NCI-H2029 (cell line): ENCODE measurements at regions not wholly inside any gene's neighbourhood (a gene's known extent, or its start where the extent isn't known, plus 50 kb on each side); places are given as distances from the start of the nearest gene placed in this dataset.
"Not testable (repeated sequence)": the region's sequence is repeated elsewhere in the genome, so short reads cannot be mapped to it uniquely, and the experiment has no call there.

Experiments
- DNase-seq: peaks from one replicate; lab custom pipeline; 2025; lab: John Stamatoyannopoulos, UW

DNA sequence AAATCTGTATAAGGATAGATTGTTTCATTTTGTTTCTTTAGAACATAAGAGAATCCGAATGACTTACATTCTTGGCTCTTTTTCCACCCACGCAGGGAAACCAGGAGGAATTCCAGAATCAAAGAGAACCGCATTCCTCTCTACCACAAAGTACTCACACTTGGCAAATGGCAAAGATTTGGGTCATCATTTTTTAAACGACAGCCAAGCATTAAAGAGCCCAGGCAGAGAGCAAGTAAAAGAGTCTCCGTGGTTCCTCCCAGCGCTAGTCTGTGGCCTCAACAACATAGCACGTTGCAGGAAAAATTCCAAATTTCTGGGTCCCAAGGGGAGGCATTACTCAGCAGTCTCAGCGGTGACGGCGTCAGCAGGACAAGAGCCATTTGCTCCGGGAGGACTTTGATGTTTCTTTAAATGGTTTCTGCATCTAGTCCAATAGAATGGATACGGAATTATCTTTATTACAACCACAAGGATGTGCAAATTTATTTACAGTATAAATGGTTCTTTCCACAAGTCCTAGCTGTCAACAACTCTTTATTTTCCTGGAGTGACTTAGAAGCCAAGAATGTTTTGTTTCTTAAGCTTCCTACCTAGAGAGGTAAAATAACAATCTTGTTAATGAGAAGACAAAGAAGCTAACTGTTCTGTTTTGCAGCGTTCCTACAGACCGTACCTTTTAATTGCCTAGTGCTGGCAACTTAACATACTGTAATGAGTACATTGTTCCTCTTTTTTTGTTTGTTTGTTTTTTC lies 232.5 kb downstream of the SKIDA1 start:
- DNase-seq: no peak

DNA sequence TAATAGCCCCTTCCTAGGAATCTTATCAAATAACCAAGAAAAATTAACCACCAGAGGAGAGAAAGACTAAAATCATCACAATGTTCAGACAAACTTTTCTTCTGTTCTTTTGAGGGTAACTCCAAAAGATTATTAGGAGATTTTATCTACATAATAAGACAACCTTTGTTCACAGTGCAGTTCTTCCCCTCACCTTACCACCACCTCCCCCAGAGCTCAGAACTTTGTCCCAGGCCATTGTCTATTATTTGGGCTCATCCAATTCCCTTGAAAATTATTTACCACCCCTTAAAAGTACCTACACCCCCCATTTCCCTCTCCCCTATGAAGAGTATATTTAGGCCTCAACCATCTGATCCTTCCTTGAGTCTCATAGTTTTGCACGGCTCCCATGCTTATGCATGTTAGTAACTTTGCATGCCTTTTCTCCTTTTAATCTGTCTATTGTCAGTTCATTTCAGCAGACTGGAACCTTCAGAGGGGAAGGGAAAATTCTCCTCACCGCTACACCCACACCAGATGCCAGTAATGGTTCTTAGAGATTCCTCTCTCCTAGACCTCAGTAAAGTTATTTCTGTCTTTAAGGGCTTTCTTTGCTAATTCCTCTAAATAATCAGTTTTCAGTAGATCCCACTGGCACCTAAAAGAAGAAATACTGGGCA lies 234.9 kb downstream of the SKIDA1 start:
- DNase-seq: no peak

DNA sequence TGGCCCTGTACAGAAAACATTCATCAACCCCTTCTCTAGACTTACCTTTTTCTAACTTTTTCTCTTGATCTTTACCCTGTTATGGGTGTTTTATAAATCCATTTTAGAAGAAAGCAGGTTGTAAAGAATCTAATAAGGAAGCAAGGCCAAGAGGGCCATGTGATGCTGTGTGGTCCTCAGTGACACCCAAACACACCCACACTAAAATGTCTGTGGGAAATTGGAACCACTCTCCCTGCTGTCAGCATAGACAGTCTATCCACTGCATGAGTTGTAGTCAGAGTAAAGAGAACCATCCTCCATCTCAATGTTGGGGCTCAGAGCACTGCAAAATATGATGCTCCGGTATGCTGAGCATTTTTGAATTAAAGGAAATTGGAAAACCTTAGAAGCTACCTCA lies 235.5 kb downstream of the SKIDA1 start:
- DNase-seq: no peak

DNA sequence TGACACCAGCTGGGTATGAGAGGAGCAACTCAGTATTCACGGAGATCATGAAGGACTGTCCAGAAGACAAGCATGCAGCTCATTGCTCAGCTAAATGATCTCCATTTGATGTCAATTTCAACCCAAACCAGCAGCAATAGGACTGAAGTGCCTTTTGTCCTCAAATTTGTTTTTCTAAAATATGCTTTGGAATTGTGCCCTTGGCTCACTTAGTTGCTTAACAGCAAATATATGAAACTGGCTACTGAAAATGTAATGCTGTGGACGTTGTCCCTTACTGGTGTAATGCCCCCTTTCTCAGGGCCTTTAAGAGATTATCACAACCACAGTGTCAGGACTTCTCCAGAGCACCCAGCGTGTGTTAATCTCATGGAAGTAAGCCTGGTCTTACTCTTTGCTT lies 236.2 kb downstream of the SKIDA1 start:
- no peak for DNase-seq

DNA sequence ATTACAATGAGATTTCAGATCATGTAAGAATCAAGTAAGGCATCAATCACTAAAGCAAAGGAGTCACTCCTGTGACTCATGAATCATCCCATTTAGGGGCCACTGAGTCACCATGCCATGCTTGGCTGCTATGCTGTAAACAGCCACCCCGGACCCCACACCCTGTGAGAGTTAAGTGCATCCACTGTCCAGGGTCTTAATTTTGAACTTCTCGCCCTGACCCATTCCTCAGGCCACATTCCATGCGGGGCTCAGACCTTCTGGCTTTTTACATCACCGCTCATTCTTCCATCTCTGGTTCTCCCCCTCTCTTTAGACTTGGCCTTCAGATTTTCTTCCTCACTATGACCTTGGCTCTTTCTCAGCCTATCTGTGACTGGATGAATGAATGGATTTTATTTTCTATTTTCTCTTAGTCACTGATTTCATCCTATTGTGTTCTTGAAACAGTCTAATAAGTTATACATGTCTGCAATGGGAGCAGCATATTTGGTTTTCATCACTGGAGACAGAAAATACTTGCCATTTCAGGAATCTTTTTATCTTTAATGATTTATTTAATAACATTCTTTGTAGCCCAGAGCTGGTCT lies 239.6 kb downstream of the SKIDA1 start:
- no peak for DNase-seq

DNA sequence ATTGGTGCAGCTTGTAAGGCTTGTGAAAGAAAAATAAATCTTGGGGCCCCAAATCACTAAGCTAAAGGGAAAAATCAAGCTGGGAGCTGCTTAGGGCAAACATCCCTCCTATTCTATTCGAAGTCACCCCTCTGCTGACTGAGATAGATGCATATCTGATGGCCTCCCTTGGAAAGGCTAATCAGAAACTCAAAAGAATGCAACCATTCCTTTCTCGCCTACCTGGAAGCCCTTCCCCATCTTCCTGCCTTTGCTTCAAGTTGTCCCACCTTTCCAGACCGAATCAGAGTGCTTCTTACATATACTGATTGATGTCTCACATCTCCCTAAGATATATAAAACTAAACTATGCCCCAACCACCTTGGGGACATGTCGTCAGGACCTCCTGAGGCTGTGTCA lies 240.3 kb downstream of the SKIDA1 start:
- DNase-seq: no peak

DNA sequence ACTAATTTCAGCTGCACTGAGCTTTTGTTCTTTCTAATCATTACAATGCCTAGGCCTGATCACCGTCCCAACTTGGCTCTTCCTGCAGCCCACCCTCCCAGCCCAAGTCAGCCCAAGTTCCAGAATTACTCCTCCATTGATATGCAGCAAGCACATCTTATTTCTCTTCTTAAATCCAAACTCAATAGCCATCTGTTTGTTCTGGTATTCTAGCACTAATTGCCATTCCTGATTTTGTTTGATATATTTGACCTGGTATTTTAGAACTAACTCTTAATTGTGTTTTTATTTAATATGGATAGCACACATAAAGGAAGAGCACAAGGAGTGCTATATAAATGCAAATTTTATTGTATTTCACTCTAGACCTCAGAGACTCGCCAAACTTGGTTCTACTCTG lies 241.2 kb downstream of the SKIDA1 start:
- DNase-seq: no peak

DNA sequence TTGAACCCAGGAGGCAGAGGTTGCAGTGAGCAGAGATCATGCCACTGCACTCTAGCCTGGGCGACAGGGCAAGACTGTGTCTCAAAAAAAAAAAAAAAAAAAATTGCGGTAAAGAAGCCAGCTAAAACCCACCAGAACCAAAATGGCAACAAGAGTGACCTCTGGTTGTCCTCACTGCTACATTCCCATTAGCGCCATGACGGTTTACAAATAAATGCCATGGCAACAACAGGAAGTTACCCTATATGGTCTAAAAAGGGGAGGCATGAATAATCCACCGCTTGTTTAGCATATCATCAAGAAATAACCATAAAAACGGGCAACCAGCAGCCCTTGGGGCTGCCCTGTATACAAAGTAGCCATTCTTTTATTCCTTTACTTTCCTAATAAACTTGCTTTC lies 242.4 kb downstream of the SKIDA1 start:
- DNase-seq: not testable (repeated sequence)

DNA sequence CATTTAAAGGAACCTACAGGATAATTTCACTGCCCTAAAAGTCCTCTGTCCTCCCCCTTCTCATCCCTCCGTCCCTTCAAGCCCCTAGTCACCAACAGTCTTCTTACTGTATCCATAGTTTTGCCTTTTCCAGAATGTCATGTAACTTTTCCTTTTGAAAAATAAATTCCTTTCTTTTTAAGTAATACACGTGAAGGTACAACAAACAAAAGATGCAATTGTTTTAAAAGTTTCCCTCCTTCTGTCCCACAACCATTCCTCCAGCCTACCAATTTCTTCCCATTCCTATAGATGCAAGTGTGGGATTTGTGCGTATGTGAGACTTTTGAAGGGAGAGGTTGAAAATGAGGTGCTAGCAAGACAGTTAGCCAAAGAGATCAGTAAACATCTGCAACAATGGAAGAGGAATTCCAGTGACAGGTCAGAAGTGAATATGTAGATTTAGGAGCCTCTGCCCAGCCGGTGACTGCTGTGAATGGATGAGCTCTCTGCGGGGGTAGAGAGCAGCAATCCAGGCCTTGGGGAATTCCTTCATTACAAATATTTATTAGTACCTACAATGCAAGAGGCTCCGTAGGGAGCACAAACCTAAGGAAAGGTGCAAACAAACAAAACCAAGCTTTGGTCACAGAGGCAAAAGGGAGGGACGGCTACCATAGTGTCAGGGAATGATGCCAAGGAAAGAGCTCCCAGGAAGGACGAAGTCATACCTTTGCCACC lies 243.6 kb downstream of the SKIDA1 start:
- no peak for DNase-seq

DNA sequence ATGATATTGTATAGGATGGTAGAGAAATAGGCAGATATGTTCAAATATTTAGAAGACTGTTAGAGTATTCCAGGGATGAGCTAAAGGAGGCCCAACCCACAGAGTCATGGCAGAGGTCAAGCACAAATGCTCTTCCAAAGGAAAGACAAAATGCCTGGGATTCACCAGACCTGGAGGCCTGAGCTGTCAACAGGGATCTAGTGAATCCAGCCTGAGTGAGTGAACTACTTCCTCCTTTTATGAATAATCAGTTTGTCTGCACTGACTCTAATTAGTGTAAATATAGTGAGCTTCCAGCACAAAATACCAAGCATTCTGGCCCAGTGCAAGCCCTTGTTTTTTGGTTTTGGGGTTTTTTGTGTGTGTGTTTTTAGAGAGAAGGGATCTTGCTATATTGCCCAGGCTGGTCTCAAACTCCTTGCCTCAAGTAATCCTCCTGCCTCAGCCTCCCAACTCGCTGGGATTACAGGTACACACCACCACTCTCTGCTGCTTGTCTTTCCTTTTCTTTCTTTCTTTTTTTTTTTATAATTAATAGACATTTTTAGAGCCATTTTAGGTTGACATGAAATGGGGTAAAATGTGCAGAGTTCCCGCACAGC lies 244.4 kb downstream of the SKIDA1 start:
- DNase-seq: no peak

DNA sequence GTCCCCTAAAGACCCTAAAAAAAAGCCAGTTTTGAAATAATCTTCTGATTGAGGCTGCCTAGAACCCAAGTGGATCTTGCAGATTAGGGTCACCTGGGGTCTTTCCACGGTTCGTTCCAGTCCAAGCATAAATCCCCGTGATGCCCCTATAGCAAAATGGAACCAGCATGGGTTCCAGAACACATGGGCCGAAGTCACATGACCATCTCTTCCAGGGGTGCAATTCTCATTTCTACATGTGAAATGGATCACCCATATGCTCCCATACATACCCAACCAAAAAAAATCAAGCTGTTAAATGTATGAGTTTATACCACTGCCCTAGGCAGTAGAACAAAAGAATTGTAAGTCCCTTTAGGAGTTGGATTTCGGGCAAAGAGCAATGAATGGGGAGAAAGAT lies 245.4 kb downstream of the SKIDA1 start:
- DNase-seq: no peak

DNA sequence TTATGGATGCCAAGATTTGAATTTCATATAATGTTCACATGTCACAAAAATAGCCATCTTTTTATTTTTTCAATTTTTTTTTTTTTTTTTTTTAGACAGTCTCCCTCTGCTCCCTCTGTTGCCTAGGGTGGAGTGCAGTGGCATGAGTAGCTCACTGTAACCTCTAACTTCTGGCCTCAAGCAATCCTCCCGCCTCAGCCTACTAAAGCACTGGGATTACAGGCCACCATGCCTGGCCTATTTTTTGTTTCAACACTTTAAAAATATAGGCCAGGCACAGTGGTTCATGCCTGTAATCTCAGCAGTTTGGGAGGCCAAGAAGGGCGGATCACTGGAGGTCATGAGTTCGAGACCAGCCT lies 246.3 kb downstream of the SKIDA1 start:
- DNase-seq: no peak

DNA sequence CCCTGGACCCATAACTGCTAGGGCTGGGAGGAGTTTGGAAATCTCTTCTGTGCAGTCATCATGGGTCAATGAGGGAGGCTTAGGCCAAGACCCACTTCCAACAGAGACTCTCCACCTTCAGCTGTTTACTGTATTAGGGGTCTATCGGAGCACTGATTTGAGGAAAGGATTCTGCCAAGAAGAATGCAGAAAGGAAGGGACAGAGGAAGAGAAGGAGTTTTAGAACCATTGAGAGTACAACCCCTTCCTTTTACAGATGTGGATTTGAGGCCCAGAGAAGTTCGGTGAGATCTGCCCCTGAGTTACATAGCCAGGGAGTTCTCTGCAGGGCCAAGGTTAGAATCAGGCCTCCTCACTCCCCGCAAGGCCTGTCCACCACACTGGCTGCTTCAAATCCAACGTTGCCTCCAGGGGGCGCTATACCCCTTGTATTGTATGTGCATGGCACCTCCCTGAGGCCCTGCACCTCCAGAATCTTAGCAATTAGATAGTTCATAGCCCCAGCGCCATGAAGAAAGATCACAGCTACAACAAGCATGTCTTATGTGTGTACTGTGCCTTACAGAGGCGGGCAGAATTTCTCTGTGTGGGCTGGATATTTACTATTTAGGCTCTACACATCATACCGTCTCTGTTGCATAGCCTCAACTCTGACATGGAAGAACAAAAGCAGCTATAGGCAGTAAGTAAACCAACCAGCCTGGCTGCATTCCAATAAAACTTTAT lies 246.8 kb downstream of the SKIDA1 start:
- DNase-seq: peak; percentile 53

DNA sequence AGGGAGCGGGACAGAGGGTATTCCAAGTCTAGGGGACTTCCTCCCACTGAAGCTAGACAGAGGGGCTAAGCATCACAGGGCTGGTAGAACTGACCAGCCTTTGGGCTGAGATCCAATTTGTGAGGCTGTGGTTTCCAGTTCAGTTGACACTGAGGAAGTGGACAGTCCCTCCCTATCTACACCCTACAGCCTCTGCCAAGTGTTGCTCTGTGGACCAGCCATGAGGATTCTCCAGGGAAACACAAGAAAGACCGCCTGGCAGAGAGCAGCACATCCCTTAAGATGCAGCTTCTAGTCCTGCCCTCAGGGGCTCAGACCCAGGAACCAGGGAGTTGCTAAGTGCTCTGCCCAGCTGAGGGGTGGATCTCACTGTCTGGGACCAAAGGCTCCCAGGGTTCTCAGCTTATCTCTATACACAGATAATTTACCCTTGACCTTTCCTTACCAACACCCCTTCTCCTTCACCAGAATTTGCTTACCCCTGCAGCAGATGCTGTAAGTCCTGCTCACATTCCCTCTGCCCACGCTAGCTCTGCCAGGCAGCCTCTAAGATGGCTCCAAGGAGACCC lies 252.0 kb downstream of the SKIDA1 start:
- no peak for DNase-seq

DNA sequence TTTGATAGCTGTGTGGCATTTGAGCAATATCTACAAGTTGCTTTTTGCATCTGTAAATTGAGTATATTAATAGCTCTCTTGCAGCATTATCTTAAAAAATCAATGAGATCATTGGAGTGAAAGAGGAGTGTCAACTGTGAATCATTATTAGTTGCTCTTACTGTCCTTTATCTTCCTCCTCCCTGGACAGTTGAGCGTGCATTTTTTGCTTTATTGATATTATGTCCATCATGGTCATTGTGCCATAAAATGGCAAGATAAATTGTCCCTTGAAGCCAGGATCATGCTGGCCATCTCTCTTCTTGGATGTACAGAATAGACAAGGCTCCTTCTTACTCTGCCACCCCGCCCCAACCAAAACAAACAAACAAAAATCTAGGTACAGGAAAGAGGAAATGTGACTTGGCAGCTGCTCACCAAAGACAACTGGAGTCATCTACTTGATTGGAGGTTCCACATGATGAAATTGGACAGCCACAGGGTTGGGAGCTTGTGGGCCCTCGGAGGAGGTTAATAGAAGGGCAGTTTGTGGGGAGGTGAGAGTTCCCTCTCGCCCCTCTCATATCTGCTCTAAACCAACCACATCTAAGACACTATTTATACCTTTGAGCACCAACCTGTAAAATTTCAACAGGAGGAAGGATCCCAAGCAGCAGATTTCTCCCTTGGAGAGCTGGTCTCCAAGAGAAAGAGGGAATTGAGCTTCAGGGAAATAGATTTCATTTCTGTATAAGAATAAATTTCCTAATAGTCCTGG lies 252.7 kb downstream of the SKIDA1 start:
- no peak for DNase-seq

DNA sequence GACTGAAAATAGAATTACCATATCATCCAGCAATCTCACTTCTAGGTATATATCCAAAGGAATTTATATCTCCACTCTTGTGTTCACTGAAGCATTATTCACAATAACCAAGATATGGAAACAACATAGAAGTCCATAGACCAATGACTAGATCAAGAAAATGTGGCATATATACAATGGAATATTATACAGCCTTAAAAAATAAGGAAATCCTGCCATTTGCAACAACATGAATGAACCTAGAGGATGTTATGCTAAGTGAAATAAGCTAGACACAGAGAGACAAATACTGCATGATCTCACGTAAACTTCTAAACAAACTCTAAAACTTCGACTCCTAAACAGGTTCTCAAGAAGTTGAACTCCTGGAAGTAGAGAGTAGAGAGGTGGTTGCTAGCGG lies 254.5 kb downstream of the SKIDA1 start:
- no peak for DNase-seq

DNA sequence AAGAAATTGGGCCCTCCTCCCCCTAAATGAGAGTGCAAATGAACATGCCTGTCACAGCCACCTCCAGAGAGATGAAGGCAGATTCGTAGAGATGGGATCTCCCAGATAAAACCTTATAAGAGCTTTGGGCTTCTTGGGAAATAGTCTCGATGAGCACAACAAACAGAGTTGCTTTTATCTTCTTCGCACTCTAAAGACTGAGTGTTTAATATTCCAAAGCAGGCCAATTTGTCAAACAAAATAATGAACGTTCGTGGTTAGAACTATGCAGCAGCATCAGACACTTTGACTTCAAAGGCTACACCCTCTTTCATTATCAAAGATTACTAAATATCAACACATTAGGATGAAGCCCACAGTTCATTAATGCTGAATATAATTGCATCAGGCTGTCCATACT lies 256.2 kb downstream of the SKIDA1 start:
- DNase-seq: no peak

DNA sequence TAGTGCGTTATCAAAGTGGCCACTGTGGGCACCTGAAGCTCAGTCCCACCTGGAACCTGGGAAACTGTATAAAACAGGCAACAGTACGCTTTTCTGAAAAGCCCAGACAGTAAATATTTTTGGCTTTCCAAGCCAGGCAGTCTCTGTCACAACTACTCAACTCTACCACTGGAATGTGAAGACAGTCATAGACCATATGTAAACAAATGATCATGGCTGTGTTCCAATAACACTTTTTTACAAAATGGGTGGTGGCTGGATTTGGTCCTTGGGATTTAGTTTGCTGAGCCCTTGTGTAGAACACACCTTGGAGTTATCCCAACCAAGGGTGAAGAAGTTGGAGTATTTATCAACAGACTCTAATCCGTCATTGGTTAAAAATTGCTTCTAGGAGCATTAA lies 259.9 kb downstream of the SKIDA1 start:
- DNase-seq: peak; percentile 22

DNA sequence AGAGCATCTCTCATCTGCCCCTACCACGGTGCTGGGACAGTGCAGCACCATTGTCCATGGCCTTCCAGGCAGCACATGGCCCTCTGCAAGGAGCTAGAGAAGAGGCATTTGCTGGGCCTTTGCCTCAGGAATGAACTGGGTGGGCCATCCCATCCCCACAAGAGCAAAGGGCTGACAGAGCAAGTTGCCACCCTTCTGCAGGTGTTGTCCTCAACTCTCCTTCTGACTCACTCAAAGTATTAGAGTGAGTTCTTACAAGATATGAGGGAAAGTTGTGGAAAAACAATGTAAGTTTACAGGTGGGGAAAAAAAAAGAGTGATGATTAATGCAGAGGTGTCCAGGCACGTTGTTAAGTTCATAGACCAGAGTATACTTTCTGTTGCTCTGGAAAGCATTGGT lies 261.2 kb downstream of the SKIDA1 start:
- DNase-seq: no peak

DNA sequence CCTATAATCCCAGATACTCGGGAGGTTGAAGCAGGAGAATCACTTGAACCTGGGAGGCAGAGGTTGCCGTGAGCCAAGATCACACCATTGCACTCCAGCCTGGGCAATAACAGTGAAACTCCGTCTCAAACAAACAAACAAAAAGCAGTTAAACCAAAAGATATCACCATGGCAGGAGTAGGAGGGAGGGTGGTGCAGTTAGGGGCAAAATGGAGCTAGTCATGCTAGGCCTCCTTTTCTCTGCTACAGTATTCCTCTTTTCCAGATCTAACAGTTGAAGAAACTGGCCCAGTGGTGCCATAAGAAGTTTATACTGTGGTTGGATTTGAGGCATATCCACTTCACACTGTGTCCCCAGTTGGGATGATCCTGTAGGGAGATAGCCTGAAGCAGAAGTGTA lies 261.6 kb downstream of the SKIDA1 start:
- no peak for DNase-seq
